PC-3 (cell line): ENCODE measurements at regions not wholly inside any gene's neighbourhood (a gene's known extent, or its start where the extent isn't known, plus 50 kb on each side); places are given as distances from the start of the nearest gene placed in this dataset.

Experiments
- CTCF ChIP-seq: fragments of 300-600 bp; sonication (generic); conservative IDR thresholded peaks from 2 replicates; pipeline ENCODE4 v1.5.1; 2017; ENCODE audit warnings: antibody characterized with exemption, low read depth, mild to moderate bottlenecking, low read length
- EZH2 ChIP-seq: fragments of 300-600 bp; sonication (generic); IDR thresholded peaks from one replicate; pipeline ENCODE4 v1.6.1; 2017; ENCODE audit warnings: antibody characterized with exemption, mild to moderate bottlenecking, low read length; ENCODE audit not compliant: unreplicated experiment

- TF ChIP-seq CTCF (no peak), EZH2 (no peak)
Measured at GRCh38 chr3:194757647-194758061, 72.0 kb downstream of the FAM43A start.
